C1 segment of cervical spinal cord (tissue), 14 donors: ENCODE measurements at regions not wholly inside any gene's neighbourhood (a gene's known extent, or its start where the extent isn't known, plus 50 kb on each side); places are given as distances from the start of the nearest gene placed in this dataset.

Experiments
- DNase-seq, 14 donors: peaks; one replicate each; lab custom pipeline; 2025; lab: John Stamatoyannopoulos, UW

- DNase-seq, result no peak
These were observed 143.3 kb downstream of the SEC61B start for GRCh38 chr9:99365233-99365980.

- DNase-seq, result peak in 1 of 14 donors; percentile 16
These were observed 144.1 kb downstream of the SEC61B start for GRCh38 chr9:99366183-99366582.

DNA sequence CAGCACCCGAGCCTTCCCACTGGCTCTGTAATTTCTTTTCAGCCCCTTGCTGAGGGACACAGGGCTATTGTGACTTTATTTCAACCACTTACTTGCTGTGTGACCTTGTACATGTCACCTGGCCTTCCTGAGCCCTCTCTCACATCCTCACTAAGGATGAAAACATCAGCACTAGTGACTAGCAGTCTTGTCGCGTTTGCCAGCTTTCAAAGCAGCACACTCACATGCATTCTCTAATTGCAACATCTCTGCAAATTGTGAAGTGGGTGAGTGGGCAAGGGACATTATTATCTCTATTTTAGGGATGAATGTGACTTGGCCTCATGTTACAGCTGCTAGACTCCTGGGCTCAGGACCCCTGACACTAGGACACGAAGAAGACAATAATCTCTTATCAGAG lies 144.5 kb downstream of the SEC61B start:
- DNase-seq, result no peak

DNA sequence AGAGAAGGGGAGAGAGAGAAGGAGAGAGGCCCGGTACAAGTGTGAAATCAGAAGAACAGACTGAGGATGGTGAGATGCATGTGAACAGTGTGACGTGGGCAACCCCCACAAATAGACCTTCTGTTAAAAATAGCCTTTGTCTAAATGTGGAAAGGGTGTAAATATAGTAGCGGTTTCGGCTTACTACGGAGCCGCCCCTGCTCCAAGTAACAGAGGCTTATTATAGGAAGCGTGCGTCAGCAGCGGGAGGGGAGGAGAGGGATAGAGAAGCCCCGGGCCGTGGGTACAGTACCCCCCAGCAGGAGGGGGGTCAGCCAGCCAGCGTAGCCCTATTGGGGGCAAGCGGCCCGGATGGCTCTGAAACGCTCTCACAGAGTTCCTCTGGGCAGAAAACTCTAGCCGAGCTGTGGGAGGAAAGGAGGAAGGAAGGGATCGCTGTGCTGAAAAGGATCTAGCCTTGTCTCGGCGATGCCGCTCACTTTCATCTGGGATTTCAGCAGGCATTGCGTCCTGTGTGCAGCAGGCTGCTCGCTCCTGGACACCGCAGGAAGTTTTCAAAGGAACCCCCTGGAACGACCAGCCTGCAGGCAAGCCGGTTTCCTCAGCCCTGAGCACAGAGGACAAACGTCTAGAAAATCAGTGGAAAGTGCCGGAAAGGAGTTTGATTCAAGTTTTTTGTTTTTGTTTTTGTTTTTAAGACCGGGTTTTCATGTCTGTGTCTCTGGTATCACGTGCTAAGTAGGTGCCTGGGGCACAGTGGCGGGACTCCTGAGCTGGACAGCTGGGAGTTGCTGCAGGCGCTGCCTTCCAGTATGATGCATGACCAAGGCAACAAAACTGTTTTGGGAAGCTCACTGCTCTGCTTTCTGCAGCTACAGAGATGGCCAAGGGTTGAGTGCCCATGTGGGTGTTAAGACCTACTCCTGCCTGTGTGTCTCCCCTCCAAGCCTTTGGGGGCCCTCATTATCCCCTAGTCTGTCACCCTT lies 146.6 kb downstream of the SEC61B start:
- DNase-seq, result peak in 9 of 14 donors; percentile 10 to 69 (median 24)

- no peak for DNase-seq
These were observed 147.2 kb downstream of the SEC61B start for GRCh38 chr9:99369327-99369722.

GRCh38 chr9:99370376-99370775 lies 148.3 kb downstream of the SEC61B start:
- DNase-seq, result no peak

DNA sequence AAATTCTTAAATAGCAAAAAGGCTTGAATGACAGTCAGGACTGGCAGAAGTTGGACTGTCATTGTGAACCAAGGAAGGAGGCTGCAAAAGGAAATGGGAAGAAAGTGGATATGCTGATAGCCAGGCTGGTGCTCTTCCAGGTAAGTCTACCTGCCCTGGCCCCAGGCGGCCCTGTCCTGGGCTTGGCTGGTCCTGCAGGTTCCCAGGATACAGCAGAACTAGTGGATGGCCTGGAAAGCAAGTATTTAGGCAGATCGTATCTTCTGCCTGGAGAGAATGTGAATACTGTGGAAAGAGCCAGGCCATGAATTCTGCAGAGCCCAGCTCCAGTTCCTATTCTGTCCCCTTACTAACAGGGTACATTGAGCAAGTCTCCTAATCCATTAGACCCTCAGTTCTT lies 149.3 kb downstream of the SEC61B start:
- DNase-seq, result no peak

GRCh38 chr9:99373912-99374311 lies 151.8 kb downstream of the SEC61B start:
- peak in 1 of 14 donors; percentile 88 for DNase-seq

- no peak for DNase-seq
These were observed 152.7 kb downstream of the SEC61B start for GRCh38 chr9:99374793-99375192.

DNA sequence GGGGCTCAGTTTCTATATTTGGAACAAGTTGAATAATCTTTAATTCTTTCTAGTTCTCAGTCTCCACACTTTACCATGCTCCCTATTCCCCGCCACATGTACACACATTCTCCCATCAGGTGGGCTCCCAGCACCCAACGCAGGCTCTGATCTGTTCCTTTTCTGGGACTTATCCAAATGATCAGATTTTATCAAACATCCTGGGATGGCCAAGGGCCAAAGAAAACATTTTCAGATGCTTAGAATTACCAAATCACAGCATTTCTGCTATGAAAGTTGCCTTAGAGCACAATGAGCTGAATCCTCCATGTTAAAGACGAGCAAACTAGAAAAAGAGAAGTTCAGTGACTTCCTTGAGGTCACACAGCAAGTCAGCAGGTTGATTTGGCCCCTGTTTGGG lies 153.4 kb downstream of the SEC61B start:
- DNase-seq, result no peak

DNA sequence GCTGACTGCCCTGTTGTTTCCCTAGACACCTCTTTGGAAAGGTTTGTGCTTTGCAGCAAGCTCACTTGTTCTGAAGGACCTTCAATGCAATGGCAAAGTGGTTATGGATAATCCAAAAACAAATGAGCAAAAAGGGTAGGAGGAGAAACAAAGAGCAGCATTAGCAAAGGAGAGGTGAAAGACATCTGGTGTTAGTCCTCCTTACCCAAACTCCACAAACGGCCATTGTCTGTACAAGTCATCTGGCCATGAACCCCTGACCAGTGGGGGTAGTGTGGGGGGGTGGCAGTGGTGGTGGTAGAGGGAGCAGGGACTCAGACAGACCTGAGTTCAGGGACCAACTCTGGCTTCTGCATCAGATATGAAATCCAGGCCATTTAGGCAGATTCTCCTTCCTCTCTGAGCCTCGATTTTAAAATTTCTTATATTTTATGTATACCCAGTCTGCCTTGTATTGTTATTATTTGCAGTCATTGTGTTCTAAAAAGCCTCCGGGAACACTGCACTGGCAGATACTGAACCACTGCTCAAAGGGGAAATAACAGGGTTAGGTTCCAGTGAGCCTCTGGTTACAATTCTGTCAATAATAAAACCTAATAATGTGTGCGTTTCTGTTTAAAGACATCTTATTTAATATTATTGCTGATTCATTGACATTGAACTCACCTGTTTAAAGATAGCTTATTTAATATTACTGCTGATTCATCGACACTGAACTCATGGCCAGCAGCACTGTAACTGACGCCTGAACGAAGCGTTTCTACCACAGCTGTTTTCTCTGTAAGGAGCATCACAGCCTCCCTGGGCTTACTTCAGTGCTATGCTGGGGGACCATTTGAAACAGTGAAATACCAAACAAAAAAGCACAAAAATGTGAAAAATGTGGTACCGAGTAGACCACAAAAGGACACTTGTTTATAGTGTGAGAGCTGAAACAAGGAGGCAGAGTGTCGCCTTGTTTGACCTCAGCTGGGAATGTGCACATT lies 156.0 kb downstream of the SEC61B start:
- peak in 1 of 14 donors; percentile 15 for DNase-seq

DNA sequence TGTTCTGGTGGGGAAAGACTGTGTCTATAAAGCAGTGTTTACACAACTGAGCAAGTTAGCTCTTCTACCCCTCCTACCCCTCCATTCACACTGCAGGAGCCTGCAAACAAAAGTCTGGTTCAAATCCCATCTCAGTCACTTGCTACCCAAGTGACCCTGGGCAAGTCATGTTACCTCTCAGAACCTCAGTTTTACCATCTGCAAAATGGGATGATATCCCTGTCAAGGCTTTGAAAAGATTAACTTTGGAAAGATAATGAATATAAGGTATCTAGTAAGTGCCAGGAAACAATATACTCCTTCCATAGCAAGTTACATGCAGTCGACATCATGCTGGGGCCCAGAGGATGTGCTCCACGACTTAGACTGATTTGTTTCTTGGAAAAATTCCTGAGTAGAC lies 161.5 kb downstream of the SEC61B start:
- no peak for DNase-seq

GRCh38 chr9:99385215-99385614 lies 163.1 kb downstream of the SEC61B start:
- no peak for DNase-seq

DNA sequence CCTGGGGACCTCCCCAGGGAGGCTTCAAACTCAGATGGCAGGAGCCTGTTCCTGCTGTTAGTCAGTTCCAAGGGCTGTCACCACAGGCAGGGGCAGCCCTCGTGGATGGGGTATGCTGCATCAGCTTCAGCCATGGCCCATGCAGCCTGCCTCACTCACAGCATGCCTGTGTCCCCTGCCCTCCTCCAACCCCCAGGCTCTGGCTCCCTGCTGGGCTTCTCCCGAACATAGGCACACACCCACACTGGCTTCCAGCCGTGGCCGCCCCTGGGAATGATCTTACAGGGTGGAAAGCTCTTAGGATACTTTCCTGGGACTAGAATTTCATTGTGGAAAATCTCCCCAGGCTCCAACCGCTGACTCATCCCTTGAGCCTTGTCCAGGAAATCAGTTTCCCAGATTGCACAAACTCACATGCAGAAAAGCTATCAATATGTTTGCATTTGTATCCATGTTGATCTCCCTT lies 163.8 kb downstream of the SEC61B start:
- no peak for DNase-seq

GRCh38 chr9:99387431-99387830 lies 165.3 kb downstream of the SEC61B start:
- DNase-seq, result no peak

- no peak for DNase-seq
These were observed 167.3 kb downstream of the SEC61B start for GRCh38 chr9:99389087-99390033.

DNA sequence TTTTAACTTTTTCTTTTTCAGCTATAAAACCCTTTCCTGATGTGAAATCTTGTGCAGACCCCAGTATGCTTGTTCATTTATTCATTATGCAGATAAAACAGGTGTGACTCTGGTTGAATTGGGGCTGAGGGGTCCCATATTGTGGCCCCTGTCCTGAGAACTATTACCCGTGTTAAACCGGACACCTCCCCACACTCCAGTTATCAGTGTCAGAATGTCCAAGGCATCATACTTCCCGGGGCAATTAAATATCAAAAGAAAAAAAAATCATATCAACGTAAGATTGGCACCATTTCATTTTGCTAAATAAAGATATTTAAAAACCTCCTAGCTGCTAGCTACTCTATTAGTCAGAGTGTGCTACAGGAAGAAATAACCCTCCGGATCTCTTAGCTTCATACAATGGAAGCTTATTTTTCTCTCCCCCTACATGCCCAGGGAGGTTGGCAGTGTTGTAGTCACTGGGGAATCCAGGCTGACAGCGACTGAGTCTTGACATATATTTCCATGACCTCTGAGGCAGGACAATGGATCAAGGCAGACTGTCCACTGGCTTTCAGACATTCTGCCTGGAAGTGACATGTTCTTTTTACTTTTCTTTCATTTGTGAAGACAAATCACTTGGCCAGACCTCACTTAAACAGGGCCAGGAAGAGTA lies 170.0 kb downstream of the SEC61B start:
- no peak for DNase-seq

GRCh38 chr9:99392986-99393385 lies 170.9 kb downstream of the SEC61B start:
- no peak for DNase-seq

DNA sequence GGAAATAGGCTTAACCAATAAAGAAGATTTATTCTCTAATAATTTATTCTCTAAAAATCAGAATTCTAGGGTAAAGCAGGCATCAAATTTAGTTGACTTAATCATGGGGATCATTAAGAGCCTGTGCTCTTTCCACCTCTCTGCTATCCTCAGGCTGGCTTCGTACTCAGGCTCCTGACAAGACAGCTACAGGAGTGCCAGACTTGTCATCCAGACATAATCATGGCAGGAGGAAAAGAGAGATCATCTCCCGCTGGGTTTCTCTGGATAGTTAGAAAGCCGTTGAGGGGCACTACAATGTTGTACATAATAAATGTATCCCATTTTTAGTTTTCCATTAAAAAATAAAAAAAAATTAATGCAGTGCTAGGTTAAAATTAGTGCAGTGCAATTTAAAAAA lies 171.9 kb downstream of the SEC61B start:
- no peak for DNase-seq

GRCh38 chr9:99398241-99398640 lies 176.2 kb downstream of the SEC61B start:
- no peak for DNase-seq
